Epidermal melanocyte (primary cell): ENCODE measurements at regions not wholly inside any gene's neighbourhood (a gene's known extent, or its start where the extent isn't known, plus 50 kb on each side); places are given as distances from the start of the nearest gene placed in this dataset.

Experiments
- DNase-seq: peaks from one replicate; pipeline ENCODE4 v3.0.0; 2011; ENCODE audit warnings: low spot score; ENCODE audit not compliant: insufficient read length

DNA sequence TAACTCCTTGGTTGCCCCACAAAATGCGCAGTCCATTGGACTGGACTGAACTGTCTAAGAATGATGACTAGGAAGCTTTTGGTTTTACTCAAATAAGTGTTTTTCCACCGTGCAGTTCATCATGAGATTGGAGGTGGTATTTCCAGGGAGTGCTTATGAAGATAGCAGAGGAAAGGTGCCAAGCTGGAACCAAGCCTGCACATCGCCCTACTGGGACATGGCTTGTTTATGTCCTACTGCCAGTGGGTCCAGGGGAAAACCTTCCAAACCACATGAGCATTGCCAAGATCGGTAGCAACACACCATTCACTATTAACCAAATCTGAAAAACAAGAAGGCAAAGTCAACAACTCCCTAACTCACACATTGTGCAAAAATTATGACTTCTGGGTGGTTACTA lies 54.7 kb upstream of the DSCAM start:
- DNase-seq: no peak

DNA sequence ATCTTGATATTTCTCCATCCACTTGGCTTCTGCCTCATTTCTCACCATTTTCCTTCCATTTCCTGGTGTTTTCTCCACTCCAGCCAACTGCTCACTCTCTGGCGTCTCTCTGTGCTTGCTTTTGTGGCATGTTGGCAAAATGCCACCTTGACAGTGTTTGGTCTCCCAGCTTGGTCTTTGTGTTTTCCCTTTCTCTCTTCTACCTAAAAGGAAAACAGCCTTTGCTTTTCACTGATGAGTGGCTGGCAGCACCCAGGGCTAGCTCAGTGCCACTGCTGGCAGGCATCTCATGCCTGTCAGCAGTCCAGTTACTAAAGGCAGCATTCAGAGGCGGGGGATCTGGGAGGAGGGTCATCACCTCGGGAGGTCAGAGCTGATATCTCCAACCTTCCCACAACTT lies 55.3 kb upstream of the DSCAM start:
- no peak for DNase-seq

GRCh38 chr21:40902993-40903392 lies 56.0 kb upstream of the DSCAM start:
- DNase-seq: no peak

DNA sequence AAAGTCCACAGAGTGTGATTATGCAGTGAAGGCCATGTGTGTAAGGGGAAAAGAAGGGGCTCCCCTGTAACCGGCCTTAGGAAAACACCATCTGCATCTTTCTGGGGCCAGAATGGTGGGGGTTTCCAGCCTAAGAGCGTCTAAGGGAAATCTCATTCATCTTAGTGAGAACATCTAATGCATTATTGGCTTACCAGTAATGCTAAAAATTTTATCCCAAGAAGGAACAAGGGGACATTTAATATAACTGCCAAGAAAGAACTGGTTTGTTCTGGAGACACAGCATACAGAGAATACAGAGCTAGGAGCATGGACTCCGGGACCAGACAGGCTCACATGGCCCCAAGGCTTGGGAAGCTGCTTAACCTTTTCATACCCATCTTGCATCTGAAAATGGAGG lies 58.3 kb upstream of the DSCAM start:
- DNase-seq: no peak

DNA sequence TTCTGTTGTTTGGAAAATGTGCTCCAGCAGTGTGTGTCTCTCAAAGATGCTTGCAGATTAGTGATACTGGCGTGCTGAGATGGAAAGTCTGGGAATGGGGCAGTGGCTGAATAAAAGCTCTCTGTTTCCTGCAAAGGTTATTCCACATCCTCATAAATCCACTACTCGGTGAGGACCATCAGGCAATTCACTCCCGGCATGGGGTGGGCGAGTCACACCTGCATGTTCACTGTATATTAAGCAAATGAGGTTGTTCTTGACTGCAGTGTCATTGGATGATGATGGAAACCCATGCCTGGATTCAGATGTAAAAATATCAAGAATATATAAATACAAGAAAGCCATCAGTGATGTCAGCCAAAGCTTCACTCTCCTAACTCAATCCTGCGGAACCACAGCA lies 65.4 kb upstream of the DSCAM start:
- no peak for DNase-seq

DNA sequence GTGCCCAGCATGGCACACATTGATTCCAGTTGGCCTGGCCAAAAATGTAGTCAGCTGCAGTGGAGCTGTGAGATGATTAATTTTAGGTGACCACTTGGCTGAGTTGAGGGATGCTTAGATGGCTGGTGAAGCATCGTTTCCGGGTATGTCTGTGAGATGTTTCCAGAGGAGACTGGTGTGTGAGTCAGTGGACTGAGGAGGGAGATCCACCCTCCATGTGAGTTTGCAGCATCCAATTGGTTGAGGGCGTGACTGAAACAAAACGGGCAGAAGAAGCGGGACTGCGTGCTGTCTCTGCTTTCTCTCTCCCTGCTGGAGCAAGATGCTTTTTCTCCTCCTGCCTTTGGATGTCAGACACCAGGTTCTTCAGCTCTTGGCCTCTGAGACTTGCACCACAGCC lies 68.2 kb upstream of the DSCAM start:
- DNase-seq: no peak

- DNase-seq: no peak
Observed at GRCh38 chr21:40923407-40923806, 76.4 kb upstream of the DSCAM start.

DNA sequence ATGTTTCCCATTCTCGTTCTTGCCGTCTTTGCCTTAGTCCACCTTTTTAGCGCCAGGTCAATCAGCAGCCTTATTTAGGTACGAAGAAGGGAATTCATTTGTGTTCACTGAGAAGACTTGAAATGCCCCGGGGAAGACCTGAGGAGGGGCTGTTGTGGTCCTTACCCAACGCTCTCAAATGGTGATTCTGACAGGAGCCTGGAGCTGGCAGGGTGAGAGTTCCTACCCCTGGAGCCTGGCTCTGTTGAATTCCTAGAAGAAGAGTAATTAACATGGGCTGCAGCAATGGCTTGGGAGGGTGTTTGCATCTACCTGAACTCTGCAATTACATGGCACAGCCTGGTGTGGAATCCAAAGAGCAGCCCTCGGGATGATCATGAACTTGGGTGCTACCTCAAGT lies 76.9 kb upstream of the DSCAM start:
- DNase-seq: no peak

- no peak for DNase-seq
Observed at GRCh38 chr21:40924641-40925040, 77.7 kb upstream of the DSCAM start.

GRCh38 chr21:40926238-40926637 lies 79.3 kb upstream of the DSCAM start:
- DNase-seq: no peak

- DNase-seq: no peak
Observed at GRCh38 chr21:40929833-40930232, 82.9 kb upstream of the DSCAM start.

GRCh38 chr21:40931197-40931596 lies 84.2 kb upstream of the DSCAM start:
- no peak for DNase-seq

DNA sequence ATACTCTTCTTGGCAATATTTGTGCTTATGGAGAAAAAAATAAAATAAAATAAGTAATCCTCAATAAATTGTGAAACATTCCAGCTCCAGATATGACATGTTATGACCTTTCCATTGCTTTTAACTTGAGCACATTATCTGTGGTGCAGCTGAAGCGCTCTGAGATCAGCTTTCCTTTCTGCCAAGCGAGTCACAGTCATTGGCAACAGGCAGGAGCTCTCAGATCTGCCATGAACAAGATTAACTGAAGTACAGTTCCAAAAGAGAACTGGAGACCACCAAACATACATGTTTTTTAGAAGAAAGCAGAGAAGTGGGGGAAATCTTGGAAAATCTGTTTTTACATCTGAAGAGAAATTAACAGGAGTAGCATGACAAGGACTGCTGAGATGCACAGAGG lies 89.2 kb upstream of the DSCAM start:
- no peak for DNase-seq

- no peak for DNase-seq
Observed at GRCh38 chr21:40936771-40937261, 89.9 kb upstream of the DSCAM start.

DNA sequence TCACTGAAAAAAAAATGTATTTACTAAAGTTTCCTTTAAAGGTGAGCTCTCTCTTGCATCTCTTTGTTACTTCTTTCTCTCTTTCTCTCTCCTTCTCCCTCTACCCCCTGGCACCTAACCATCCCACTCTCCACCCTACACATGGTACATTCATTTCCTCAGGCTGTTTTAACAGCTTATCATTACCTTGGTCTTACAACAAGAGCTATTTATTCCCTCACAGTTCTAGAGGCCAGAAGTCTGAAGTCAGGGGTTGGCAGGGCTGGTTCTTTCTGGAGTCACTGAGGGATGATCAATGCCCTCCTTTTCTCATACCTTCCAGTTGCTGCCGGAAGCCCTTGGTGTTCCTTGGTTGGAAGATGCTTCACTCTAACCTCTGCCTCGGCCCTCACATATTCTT lies 91.1 kb upstream of the DSCAM start:
- no peak for DNase-seq

GRCh38 chr21:40938611-40939010 lies 91.7 kb upstream of the DSCAM start:
- DNase-seq: no peak

DNA sequence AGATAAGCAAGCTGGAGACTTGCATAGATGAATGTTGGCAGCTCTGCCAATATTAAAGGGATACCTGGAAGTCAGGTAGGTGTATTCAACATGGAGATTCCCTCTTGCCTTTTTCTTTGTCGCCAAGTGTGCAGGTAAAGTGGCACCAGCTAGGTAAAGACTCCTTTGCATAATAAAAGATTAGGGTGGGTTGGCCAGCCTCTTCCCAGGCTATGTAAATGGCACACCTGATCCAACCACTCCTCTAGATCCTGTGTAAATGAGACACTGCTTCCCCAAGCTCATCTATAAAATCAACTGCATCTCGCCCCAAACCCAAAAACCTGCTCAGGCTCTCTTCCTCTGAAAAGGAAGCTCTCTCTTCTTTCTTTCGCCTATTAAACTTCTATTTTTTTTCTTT lies 100.8 kb upstream of the DSCAM start:
- DNase-seq: no peak

GRCh38 chr21:40950970-40951369 lies 104.0 kb upstream of the DSCAM start:
- no peak for DNase-seq

DNA sequence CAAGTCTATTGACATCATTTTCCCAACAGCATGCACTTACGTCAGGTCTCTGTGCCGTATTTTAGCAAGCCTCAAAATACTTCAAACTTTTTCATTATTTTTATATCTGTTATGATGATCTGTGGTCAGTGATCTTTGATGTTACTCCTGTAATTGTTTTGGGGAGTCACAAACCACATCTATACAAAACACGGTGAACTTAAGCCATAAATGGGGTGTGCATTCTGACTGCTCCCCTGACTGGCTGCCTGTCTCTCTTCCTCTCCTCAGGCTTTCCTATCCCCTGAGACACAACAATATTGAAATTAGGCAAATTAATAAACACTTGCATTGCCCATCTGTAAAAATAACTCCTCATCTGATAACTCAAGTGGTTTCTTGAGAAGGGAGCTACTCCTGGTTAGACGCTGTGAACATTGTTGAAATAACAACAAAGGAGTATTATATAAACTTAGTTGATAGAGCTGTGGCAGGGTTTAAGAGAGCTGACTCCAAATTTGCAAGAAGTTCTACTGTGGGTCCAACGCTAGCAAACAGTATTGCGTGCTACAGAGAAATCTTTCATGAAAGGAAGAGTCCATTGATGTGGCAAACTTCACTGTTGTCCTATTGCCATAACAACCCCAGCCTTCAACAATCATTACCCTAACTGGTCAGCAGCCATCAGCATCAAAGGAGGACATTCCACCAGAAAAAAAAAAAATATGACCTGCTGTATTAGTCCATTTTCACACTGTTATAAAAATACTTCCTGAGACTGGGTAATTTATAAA lies 105.8 kb upstream of the DSCAM start:
- no peak for DNase-seq

DNA sequence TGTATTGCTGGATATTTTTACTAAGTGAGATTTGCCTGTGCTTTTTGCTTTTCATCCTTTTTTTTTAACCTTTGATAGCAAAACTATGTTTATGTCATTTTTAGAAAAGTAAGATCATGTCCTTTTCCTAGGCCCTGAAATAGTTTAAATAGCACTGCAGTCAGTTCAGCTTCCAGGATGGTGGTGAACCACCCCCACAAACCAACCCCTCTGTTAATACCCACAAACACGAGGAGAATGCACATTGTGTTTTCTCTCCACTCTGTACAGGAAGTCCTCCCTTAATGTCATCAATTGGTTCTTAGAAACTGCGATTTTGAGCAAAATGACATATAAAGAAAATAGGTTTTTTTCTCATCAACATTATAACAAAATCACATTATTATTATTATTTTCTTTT lies 117.7 kb upstream of the DSCAM start:
- DNase-seq: no peak

DNA sequence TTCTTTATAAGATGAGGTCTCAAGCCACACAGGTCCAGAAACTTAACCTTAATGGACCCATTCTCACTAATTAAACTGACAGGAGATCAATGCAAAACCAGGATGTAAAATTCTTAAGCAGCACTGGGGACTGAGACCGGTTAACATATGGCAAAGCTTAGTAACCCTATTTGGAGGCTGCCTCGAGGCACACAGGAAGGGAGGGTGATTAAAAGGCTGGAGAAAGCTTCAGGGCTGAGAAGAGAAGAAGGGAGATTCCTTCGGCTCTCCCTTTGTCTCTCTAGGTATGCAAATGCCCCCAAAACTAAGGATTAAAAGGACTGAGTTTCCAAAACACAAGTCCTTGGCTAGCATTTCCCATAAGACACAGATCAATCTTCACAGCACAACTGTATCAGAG lies 120.8 kb upstream of the DSCAM start:
- DNase-seq: no peak

DNA sequence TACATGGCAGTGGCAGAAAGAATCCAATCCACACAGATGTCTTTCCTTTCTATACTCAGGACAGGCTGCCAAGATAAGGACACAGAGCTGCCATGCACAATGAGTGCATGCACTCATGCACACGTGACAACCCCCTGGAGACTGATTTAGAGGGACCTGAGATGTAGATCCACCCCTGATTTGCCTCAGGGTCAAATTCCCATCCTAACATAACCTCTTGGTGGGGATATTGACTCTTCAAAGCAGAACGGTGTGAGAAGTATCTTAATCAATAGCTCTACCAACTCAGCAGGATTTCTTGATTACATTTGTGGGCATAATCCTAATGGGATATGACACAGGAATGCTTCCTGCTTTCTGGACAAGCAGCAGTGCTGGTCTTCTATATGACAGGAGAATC lies 125.2 kb upstream of the DSCAM start:
- DNase-seq: no peak

- DNase-seq: no peak
Observed at GRCh38 chr21:40976198-40977109, 129.5 kb upstream of the DSCAM start.
